Upper lobe of left lung (tissue), 4 donors: ENCODE measurements at regions not wholly inside any gene's neighbourhood (a gene's known extent, or its start where the extent isn't known, plus 50 kb on each side); places are given as distances from the start of the nearest gene placed in this dataset.

Experiments
- CTCF ChIP-seq, 6 experiments: fragments of 450-650 bp in 4 of 6; fragments of 200-600 bp in 2 of 6; sonication (generic) in 2 of 6; IDR thresholded peaks; one replicate each; pipeline ENCODE4 v1.5.1; 2016 to 2019; ENCODE audit warnings: antibody characterized with exemption in 6 of 6
- POLR2A ChIP-seq, 4 donors: fragments of 450-650 bp; IDR thresholded peaks; one replicate each; pipeline ENCODE4 v1.5.1; 2016 to 2017; ENCODE audit warnings: antibody characterized with exemption in 4 of 4, mild to moderate bottlenecking in 2 of 4
- POLR2AphosphoS5 ChIP-seq, 2 donors: sonication (generic); formaldehyde crosslinking; IDR thresholded peaks; one replicate each; pipeline ENCODE4 v1.5.1; 2017; ENCODE audit warnings: antibody characterized with exemption in 2 of 2

GRCh38 chr3:41041462-41041861 lies 157.8 kb upstream of the CTNNB1 start:
- TF ChIP-seq CTCF (IDR thresholded peaks at IDR 0.05), result no peak
- no peak for TF ChIP-seq POLR2AphosphoS5 (IDR thresholded peaks at IDR 0.05)
- no peak for TF ChIP-seq POLR2A (IDR thresholded peaks at IDR 0.05)
